GM23338 (cell line): ENCODE measurements at regions not wholly inside any gene's neighbourhood (a gene's known extent, or its start where the extent isn't known, plus 50 kb on each side); places are given as distances from the start of the nearest gene placed in this dataset.

ENCODE experiments used
- ATAC-seq: fragments of 200-7000 bp; cut with Tn5 transposase; 3 replicates; pipeline ENCODE4 v1.9.1; 2020
- DNase-seq: peaks from one replicate; pipeline ENCODE4 v3.0.0-alpha.2; 2015; ENCODE audit warnings: low spot score
- H2AFZ ChIP-seq: fragments of 200-600 bp; sonication (generic); 2 replicates; pipeline ENCODE4 v1.8.0; 2016; ENCODE audit warnings: antibody characterized with exemption, mild to moderate bottlenecking, moderate library complexity
- H3F3A ChIP-seq: fragments of 200-600 bp; sonication (generic); replicated peaks from 2 replicates; pipeline ENCODE4 v1.8.0; 2017; ENCODE audit warnings: antibody characterized with exemption, mixed run types, low read depth
- H3K27ac ChIP-seq: fragments of 200-600 bp; sonication (generic); 2 replicates; pipeline ENCODE4 v1.6.1; 2016; ENCODE audit warnings: low read depth
- H3K27me3 ChIP-seq: fragments of 200-600 bp; sonication (generic); 2 replicates; pipeline ENCODE4 v1.8.0; 2016; ENCODE audit warnings: mild to moderate bottlenecking, mixed run types, moderate library complexity; ENCODE audit not compliant: insufficient read depth
- H3K36me3 ChIP-seq: fragments of 200-600 bp; sonication (generic); 2 replicates; pipeline ENCODE4 v1.8.0; 2016; ENCODE audit warnings: mild to moderate bottlenecking; ENCODE audit not compliant: insufficient read depth
- H3K4me1 ChIP-seq: fragments of 200-600 bp; sonication (generic); 2 replicates; pipeline ENCODE4 v1.8.0; 2016; ENCODE audit warnings: mild to moderate bottlenecking, moderate library complexity; ENCODE audit not compliant: insufficient read depth
- H3K4me2 ChIP-seq: fragments of 200-600 bp; sonication (generic); 2 replicates; pipeline ENCODE4 v1.7.1; 2017; ENCODE audit warnings: mixed run types
- H3K4me3 ChIP-seq: fragments of 200-600 bp; sonication (generic); 2 replicates; pipeline ENCODE4 v1.6.1; 2016; ENCODE audit warnings: mixed run types
- H3K79me2 ChIP-seq: fragments of 200-600 bp; sonication (generic); replicated peaks from 2 replicates; pipeline ENCODE4 v1.8.0; 2017; ENCODE audit warnings: mild to moderate bottlenecking; ENCODE audit not compliant: insufficient read depth
- H3K9me2 ChIP-seq: fragments of 200-600 bp; sonication (generic); 2 replicates; pipeline ENCODE4 v1.8.0; 2017; ENCODE audit not compliant: insufficient read depth
- H4K20me1 ChIP-seq: fragments of 200-600 bp; sonication (generic); replicated peaks from 2 replicates; pipeline ENCODE4 v1.8.0; 2017; ENCODE audit warnings: mild to moderate bottlenecking; ENCODE audit not compliant: insufficient read depth
- H3K27ac Mint-ChIP-seq: 2 replicates; pipeline ENCODE4 v1.8.0; 2020; ENCODE audit warnings: inconsistent platforms, mild to moderate bottlenecking, moderate library complexity, mixed read lengths
- H3K27me3 Mint-ChIP-seq: 3 replicates; pipeline ENCODE4 v1.8.0; 2022; ENCODE audit warnings: low read depth, mild to moderate bottlenecking, moderate library complexity, mixed read lengths, inconsistent platforms; ENCODE audit not compliant: insufficient read depth, poor library complexity
- H3K36me3 Mint-ChIP-seq: 3 replicates; pipeline ENCODE4 v1.8.0; 2021; ENCODE audit warnings: low read depth, mild to moderate bottlenecking, inconsistent platforms, moderate library complexity, mixed read lengths
- H3K4me1 Mint-ChIP-seq: 3 replicates; pipeline ENCODE4 v1.8.0; 2020; ENCODE audit warnings: mild to moderate bottlenecking, inconsistent platforms, mixed read lengths
- H3K4me3 Mint-ChIP-seq: 3 replicates; pipeline ENCODE4 v1.8.0; 2021; ENCODE audit warnings: moderate library complexity, mild to moderate bottlenecking, inconsistent platforms, mixed read lengths
- H3K9me3 Mint-ChIP-seq: 3 replicates; pipeline ENCODE4 v1.8.0; 2020; ENCODE audit warnings: moderate library complexity, mild to moderate bottlenecking, inconsistent platforms, mixed read lengths
- CREB1 ChIP-seq: fragments of 250-450 bp; sonication (Bioruptor Pico); IDR thresholded peaks from 2 replicates; pipeline ENCODE4 v1.5.0; 2020; ENCODE audit warnings: low read depth, mild to moderate bottlenecking, moderate library complexity
- CTCF ChIP-seq, 2 experiments: fragments of 200-600 bp in 1 of 2; sonication (generic) in 1 of 2; conservative IDR thresholded peaks; 2 replicates each; pipeline versions ENCODE4 v1.5.1 to v1.6.1; 2016 to 2017; ENCODE audit warnings: antibody characterized with exemption in 2 of 2, low read depth in 2 of 2, mild to moderate bottlenecking in 2 of 2, moderate library complexity in 1 of 2
- ETS1 ChIP-seq: IDR thresholded peaks from 2 replicates; pipeline ENCODE4 v1.6.1; 2016; ENCODE audit warnings: antibody characterized with exemption
- EZH2 ChIP-seq: fragments of 200-600 bp; sonication (generic); IDR thresholded peaks from one replicate; pipeline ENCODE4 v1.8.0; 2017; ENCODE audit warnings: antibody characterized with exemption, mild to moderate bottlenecking, low read depth; ENCODE audit not compliant: unreplicated experiment
- EZH2phosphoT487 ChIP-seq: fragments of 200-600 bp; sonication (generic); IDR thresholded peaks from one replicate; pipeline ENCODE4 v1.8.1; 2018; ENCODE audit warnings: antibody characterized with exemption; ENCODE audit not compliant: unreplicated experiment
- JUNB ChIP-seq: IDR thresholded peaks from one replicate; pipeline ENCODE4 v1.6.1; 2016; ENCODE audit warnings: antibody characterized with exemption; ENCODE audit not compliant: unreplicated experiment
- NANOG ChIP-seq: IDR thresholded peaks from 2 replicates; pipeline ENCODE4 v1.6.1; 2016; ENCODE audit warnings: antibody characterized with exemption, borderline replicate concordance
- POLR2AphosphoS5 ChIP-seq: IDR thresholded peaks from 2 replicates; pipeline ENCODE4 v1.6.1; 2016; ENCODE audit warnings: antibody characterized with exemption, low read depth
- REST ChIP-seq: IDR thresholded peaks from one replicate; pipeline ENCODE4 v1.6.1; 2018; ENCODE audit warnings: antibody characterized with exemption; ENCODE audit not compliant: unreplicated experiment
- STAT1 ChIP-seq: IDR thresholded peaks from one replicate; pipeline ENCODE4 v1.6.1; 2016; ENCODE audit warnings: antibody characterized with exemption; ENCODE audit not compliant: unreplicated experiment
- ZNF114 ChIP-seq: fragments of 250-450 bp; sonication (Bioruptor Pico); IDR thresholded peaks from 2 replicates; pipeline ENCODE4 v1.5.0; 2020; ENCODE audit warnings: mild to moderate bottlenecking, moderate library complexity
- ZNF331 ChIP-seq: fragments of 250-450 bp; sonication (Bioruptor Pico); IDR thresholded peaks from 2 replicates; pipeline ENCODE4 v1.5.0; 2020; ENCODE audit warnings: low read depth, mild to moderate bottlenecking, moderate library complexity
- ZNF462 ChIP-seq: fragments of 250-450 bp; sonication (Bioruptor Pico); IDR thresholded peaks from 2 replicates; pipeline ENCODE4 v1.5.0; 2020; ENCODE audit warnings: mild to moderate bottlenecking, moderate library complexity

- Histone ChIP-seq H3K4me1 (no peaks in the 10 kb centered on the region), H3K4me2 (no peak overlapping the region), H2AFZ (no peak overlapping the region), H3K79me2 (no peaks in the 10 kb centered on the region), H3K4me3 (no peak overlapping the region), H3F3A (no peaks in the 10 kb centered on the region), H3K36me3 (no peaks in the 10 kb centered on the region), H4K20me1 (no peaks in the 10 kb centered on the region), H3K27ac (no peak overlapping the region), H3K9me2 (no peaks in the 10 kb centered on the region), H3K27me3 (no peaks in the 10 kb centered on the region)
- Mint-ChIP-seq H3K4me1 (no peaks in the 10 kb centered on the region), H3K27me3 (peaks cover 3% of the 10 kb centered on the region), H3K36me3 (no peaks in the 10 kb centered on the region), H3K4me3 (no peak overlapping the region), H3K27ac (no peak overlapping the region), H3K9me3 (no peaks in the 10 kb centered on the region)
- TF ChIP-seq NANOG (no peak), ZNF462 (CRISPR knock-in tag) (no peak), ETS1 (no peak), CREB1 (CRISPR knock-in tag) (no peak), ZNF331 (CRISPR knock-in tag) (no peak), EZH2 (no peak), STAT1 (no peak), ZNF114 (CRISPR knock-in tag) (no peak), EZH2phosphoT487 (no peak), JUNB (no peak), CTCF (conservative IDR thresholded peaks at IDR 0.05; ENCODE audit: low read depth in 2 of 2) (no peak), POLR2AphosphoS5 (no peak), REST (no peak)
- DNase-seq (no peak), ATAC-seq (no peak)
Measured at GRCh38 chr2:21890041-21890440, 766.3 kb downstream of the TDRD15 start.
